ENCODE measurements at regions not wholly inside any gene's neighbourhood (a gene's known extent, or its start where the extent isn't known, plus 50 kb on each side); places are given as distances from the start of the nearest gene placed in this dataset.

- no peak for TF ChIP-seq CTCF (conservative IDR thresholded peaks at IDR 0.05; ENCODE audit: low read length)
- TF ChIP-seq EZH2phosphoT487 (IDR thresholded peaks at IDR 0.05; ENCODE audit: borderline replicate concordance, low read depth, low read length) = no peak
Measured at GRCh38 chr15:38652183-38652794, 87.7 kb upstream of the RASGRP1 start.

Data from OCI-LY7 (cell line).